DND-41 (cell line): ENCODE measurements at regions not wholly inside any gene's neighbourhood (a gene's known extent, or its start where the extent isn't known, plus 50 kb on each side); places are given as distances from the start of the nearest gene placed in this dataset.

Experiments
- ATAC-seq: fragments of 200-7000 bp; cut with Tn5 transposase; 3 replicates; pipeline ENCODE4 v1.9.1; 2021; ENCODE audit warnings: low read depth; ENCODE audit not compliant: insufficient read depth
- DNase-seq: peaks from one replicate; pipeline ENCODE4 v3.0.0-alpha.2; 2020
- H2AFZ ChIP-seq: 2 replicates; pipeline ENCODE4 v1.6.0; 2012; ENCODE audit warnings: low read depth, low read length
- H3K27ac ChIP-seq: 2 replicates; pipeline ENCODE4 v1.5.1; 2012; ENCODE audit warnings: low read length, inconsistent platforms
- H3K27me3 ChIP-seq: fragments of 200-600 bp; sonication (generic); 2 replicates; pipeline ENCODE4 v1.6.0; 2012; ENCODE audit warnings: low read length, mild to moderate bottlenecking, inconsistent platforms; ENCODE audit not compliant: insufficient read depth, poor library complexity
- H3K36me3 ChIP-seq: 2 replicates; pipeline ENCODE4 v1.5.1; 2012; ENCODE audit warnings: low read length, inconsistent platforms; ENCODE audit not compliant: insufficient read depth
- H3K4me1 ChIP-seq: 2 replicates; pipeline ENCODE4 v1.5.1; 2012; ENCODE audit warnings: mild to moderate bottlenecking, low read length; ENCODE audit not compliant: insufficient read depth
- H3K4me2 ChIP-seq: 2 replicates; pipeline ENCODE4 v1.6.0; 2012; ENCODE audit warnings: mild to moderate bottlenecking, moderate library complexity, low read length, inconsistent platforms; ENCODE audit not compliant: insufficient read depth
- H3K4me3 ChIP-seq, 2 experiments: fragments of 200-600 bp in 1 of 2; shearing (Covaris generic) in 1 of 2; 2 replicates each; pipeline ENCODE4 v1.5.1; 2012 to 2016; ENCODE audit warnings: inconsistent platforms in 2 of 2, low read length in 2 of 2, mild to moderate bottlenecking in 2 of 2, low read depth in 1 of 2, moderate library complexity in 1 of 2
- H3K79me2 ChIP-seq: 2 replicates; pipeline ENCODE4 v1.6.0; 2012; ENCODE audit warnings: low read length, inconsistent platforms; ENCODE audit not compliant: insufficient read depth
- H3K9ac ChIP-seq: 2 replicates; pipeline ENCODE4 v1.6.0; 2012; ENCODE audit warnings: low read depth, mild to moderate bottlenecking, inconsistent platforms, low read length, moderate library complexity
- H3K9me3 ChIP-seq: 2 replicates; pipeline ENCODE4 v1.5.1; 2012; ENCODE audit warnings: low read length, moderate library complexity, mild to moderate bottlenecking, inconsistent platforms; ENCODE audit not compliant: insufficient read depth, severe bottlenecking
- H4K20me1 ChIP-seq: 2 replicates; pipeline ENCODE4 v1.6.0; 2012; ENCODE audit warnings: low read length; ENCODE audit not compliant: insufficient read depth
- CTCF ChIP-seq: IDR thresholded peaks from 2 replicates; pipeline ENCODE4 v1.5.1; 2012; ENCODE audit warnings: borderline replicate concordance, low read length, moderate library complexity, mild to moderate bottlenecking; ENCODE audit not compliant: poor library complexity, severe bottlenecking; ENCODE audit errors: extremely low read depth
- EZH2 ChIP-seq: IDR thresholded peaks from 3 replicates; pipeline ENCODE4 v1.6.1; 2012; ENCODE audit warnings: borderline replicate concordance, low read depth, mild to moderate bottlenecking, moderate library complexity, low read length, inconsistent platforms; ENCODE audit not compliant: severe bottlenecking

GRCh38 chr5:53373451-53374158 is 106.8 kb upstream of the FST start:
- Histone ChIP-seq H3K79me2 (no peaks in the 10 kb centered on the region), H3K27ac (no peak overlapping the region), H4K20me1 (no peaks in the 10 kb centered on the region), H3K9me3 (no peaks in the 10 kb centered on the region), H3K27me3 (no peaks in the 10 kb centered on the region), H3K9ac (no peak overlapping the region), H3K4me3 (no peak overlapping the region), H2AFZ (no peak overlapping the region), H3K4me1 (no peaks in the 10 kb centered on the region), H3K4me2 (no peak overlapping the region), H3K36me3 (no peaks in the 10 kb centered on the region)
- ATAC-seq = no peak
- TF ChIP-seq CTCF (no peak), EZH2 (no peak)
- DNase-seq = no peak

DNA sequence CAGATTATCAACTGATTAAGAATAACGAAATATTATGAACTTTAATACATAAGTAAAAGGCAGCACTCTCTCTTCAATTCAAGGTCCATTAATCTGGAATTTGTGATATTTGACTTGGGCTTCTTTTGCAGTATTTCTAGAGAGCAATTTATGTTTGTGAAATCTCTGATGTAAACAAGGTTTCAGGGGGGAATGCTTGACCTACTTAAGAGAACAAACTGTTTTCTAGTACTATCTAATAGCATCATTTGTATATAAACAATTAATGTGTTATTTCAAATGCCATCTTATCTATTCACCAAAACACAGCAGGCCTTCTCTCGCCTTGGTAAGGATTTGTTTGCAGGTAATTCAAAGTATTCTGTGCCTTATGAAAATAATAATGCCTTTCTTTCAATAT is 103.6 kb upstream of the FST start:
- no peak overlapping the region for H3K4me3 ChIP-seq
- H3K9ac ChIP-seq = no peak overlapping the region
- ATAC-seq = no peak
- H4K20me1 ChIP-seq = no peaks in the 10 kb centered on the region
- no peaks in the 10 kb centered on the region for H3K79me2 ChIP-seq
- H3K9me3 ChIP-seq = no peaks in the 10 kb centered on the region
- no peak overlapping the region for H3K27ac ChIP-seq
- no peak overlapping the region for H3K4me2 ChIP-seq
- H2AFZ ChIP-seq = no peak overlapping the region
- H3K4me1 ChIP-seq = no peaks in the 10 kb centered on the region
- no peak for TF ChIP-seq CTCF
- TF ChIP-seq EZH2 = no peak
- no peaks in the 10 kb centered on the region for H3K36me3 ChIP-seq
- H3K27me3 ChIP-seq = no peaks in the 10 kb centered on the region
- DNase-seq = no peak

GRCh38 chr5:53378190-53378589 is 102.2 kb upstream of the FST start:
- no peak for DNase-seq
- no peaks in the 10 kb centered on the region for H3K4me1 ChIP-seq
- no peak overlapping the region for H2AFZ ChIP-seq
- ATAC-seq = no peak
- no peaks in the 10 kb centered on the region for H3K36me3 ChIP-seq
- H3K27ac ChIP-seq = no peak overlapping the region
- no peaks in the 10 kb centered on the region for H3K9me3 ChIP-seq
- no peak overlapping the region for H3K9ac ChIP-seq
- H3K27me3 ChIP-seq = no peaks in the 10 kb centered on the region
- H3K4me3 ChIP-seq = no peak overlapping the region
- no peaks in the 10 kb centered on the region for H4K20me1 ChIP-seq
- no peaks in the 10 kb centered on the region for H3K79me2 ChIP-seq
- H3K4me2 ChIP-seq = no peak overlapping the region
- TF ChIP-seq CTCF = no peak
